GM12875 (cell line): ENCODE measurements at regions not wholly inside any gene's neighbourhood (a gene's known extent, or its start where the extent isn't known, plus 50 kb on each side); places are given as distances from the start of the nearest gene placed in this dataset.

Source experiments
- H3K4me3 ChIP-seq: one replicate; pipeline ENCODE4 v1.5.1; 2011; ENCODE audit warnings: low read depth, low read length, control low read depth
- CTCF ChIP-seq: IDR thresholded peaks from 2 replicates; pipeline ENCODE4 v1.5.1; 2011; ENCODE audit warnings: low read depth, mild to moderate bottlenecking, control low read depth, inconsistent platforms, low read length, moderate library complexity, borderline replicate concordance; ENCODE audit not compliant: insufficient read depth

GRCh38 chr17:15012351-15012980 is 252.7 kb downstream of the PMP22 start:
- no peak overlapping the region for H3K4me3 ChIP-seq
- no peak for TF ChIP-seq CTCF

GRCh38 chr17:15009087-15009486 is 256.0 kb downstream of the PMP22 start:
- no peak for TF ChIP-seq CTCF
- H3K4me3 ChIP-seq = no peak overlapping the region

- H3K4me3 ChIP-seq = no peak overlapping the region
- TF ChIP-seq CTCF = no peak
Measured at GRCh38 chr17:15007147-15007553, 258.0 kb downstream of the PMP22 start.

GRCh38 chr17:15006421-15007128 is 258.6 kb downstream of the PMP22 start:
- no peak overlapping the region for H3K4me3 ChIP-seq
- no peak for TF ChIP-seq CTCF

GRCh38 chr17:15000661-15001060 is 264.5 kb downstream of the PMP22 start:
- no peak for TF ChIP-seq CTCF
- H3K4me3 ChIP-seq = no peak overlapping the region

GRCh38 chr17:14997290-14997689 is 267.8 kb downstream of the PMP22 start:
- no peak overlapping the region for H3K4me3 ChIP-seq
- TF ChIP-seq CTCF = no peak

- no peak for TF ChIP-seq CTCF
- no peak overlapping the region for H3K4me3 ChIP-seq
Measured at GRCh38 chr17:14986127-14986526, 279.0 kb downstream of the PMP22 start.
